GM12878 (cell line): ENCODE measurements at regions not wholly inside any gene's neighbourhood (a gene's known extent, or its start where the extent isn't known, plus 50 kb on each side); places are given as distances from the start of the nearest gene placed in this dataset.

Experiments used
- NFYA ChIP-seq: IDR thresholded peaks from 2 replicates; pipeline ENCODE4 v1.6.1; 2011; ENCODE audit warnings: low read depth, mild to moderate bottlenecking, low read length, improper control_type of control experiment, borderline replicate concordance
- NRF1 ChIP-seq: conservative IDR thresholded peaks from 2 replicates; pipeline ENCODE4 v1.6.1; 2011; ENCODE audit warnings: mild to moderate bottlenecking, low read depth, low read length, improper control_type of control experiment
- POLR2AphosphoS5 ChIP-seq: IDR thresholded peaks from 2 replicates; pipeline ENCODE4 v1.6.1; 2011; ENCODE audit warnings: mild to moderate bottlenecking, low read length, inconsistent platforms
- RAD21 ChIP-seq: IDR thresholded peaks from 2 replicates; pipeline ENCODE4 v1.6.1; 2011; ENCODE audit warnings: mild to moderate bottlenecking, low read depth, low read length, moderate library complexity; ENCODE audit not compliant: insufficient read depth
- SMC3 ChIP-seq: IDR thresholded peaks from 2 replicates; pipeline ENCODE4 v1.6.1; 2011; ENCODE audit warnings: low read length, improper control_type of control experiment, borderline replicate concordance
- ZNF274 ChIP-seq: IDR thresholded peaks from one replicate; pipeline ENCODE4 v1.8.0; 2011; ENCODE audit not compliant: insufficient read length, insufficient read depth
- TF ChIP-seq, protein P1 (sequence below), 3 experiments: IDR thresholded peaks in 2 of 3; conservative IDR thresholded peaks in 1 of 3; 2 replicates each; pipeline ENCODE4 v1.5.1; 2011; ENCODE audit warnings: low read depth in 3 of 3, low read length in 3 of 3, mild to moderate bottlenecking in 3 of 3, control low read depth in 2 of 3, moderate library complexity in 2 of 3, inconsistent platforms in 1 of 3, mixed read lengths in 1 of 3; ENCODE audit not compliant: control insufficient read depth in 2 of 3, insufficient read depth in 1 of 3; ENCODE audit errors: extremely low read depth in 1 of 3

DNA sequence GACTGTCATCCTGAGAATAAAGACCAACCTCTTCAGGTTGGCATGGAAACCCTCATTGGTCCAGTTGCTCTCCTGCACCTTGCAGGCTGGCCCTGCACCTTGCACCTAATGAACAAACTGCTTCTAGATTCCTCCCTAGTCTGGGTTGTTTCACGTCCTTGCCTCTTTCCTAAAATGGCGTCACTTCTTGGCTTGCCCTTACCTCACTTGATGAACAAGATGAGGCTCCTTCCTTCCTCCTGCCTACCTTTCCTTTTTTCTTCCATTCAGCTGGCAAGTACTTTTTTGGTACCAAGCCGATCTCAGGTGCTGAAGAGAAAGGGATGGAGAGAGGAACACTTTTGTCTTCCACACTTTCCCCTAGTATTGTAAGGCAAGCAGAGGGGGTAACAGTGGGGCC, 74.5 kb downstream of the MYCN start:
- TF ChIP-seq, protein P1, sequence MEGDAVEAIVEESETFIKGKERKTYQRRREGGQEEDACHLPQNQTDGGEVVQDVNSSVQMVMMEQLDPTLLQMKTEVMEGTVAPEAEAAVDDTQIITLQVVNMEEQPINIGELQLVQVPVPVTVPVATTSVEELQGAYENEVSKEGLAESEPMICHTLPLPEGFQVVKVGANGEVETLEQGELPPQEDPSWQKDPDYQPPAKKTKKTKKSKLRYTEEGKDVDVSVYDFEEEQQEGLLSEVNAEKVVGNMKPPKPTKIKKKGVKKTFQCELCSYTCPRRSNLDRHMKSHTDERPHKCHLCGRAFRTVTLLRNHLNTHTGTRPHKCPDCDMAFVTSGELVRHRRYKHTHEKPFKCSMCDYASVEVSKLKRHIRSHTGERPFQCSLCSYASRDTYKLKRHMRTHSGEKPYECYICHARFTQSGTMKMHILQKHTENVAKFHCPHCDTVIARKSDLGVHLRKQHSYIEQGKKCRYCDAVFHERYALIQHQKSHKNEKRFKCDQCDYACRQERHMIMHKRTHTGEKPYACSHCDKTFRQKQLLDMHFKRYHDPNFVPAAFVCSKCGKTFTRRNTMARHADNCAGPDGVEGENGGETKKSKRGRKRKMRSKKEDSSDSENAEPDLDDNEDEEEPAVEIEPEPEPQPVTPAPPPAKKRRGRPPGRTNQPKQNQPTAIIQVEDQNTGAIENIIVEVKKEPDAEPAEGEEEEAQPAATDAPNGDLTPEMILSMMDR (IDR thresholded peaks at IDR 0.05 in 2 of 3, conservative IDR thresholded peaks at IDR 0.05 in 1 of 3; ENCODE audit: control insufficient read depth in 2 of 3, extremely low read depth in 1 of 3, insufficient read depth in 1 of 3, low read depth in 3 of 3, low read length in 3 of 3): no peak
- TF ChIP-seq POLR2AphosphoS5 (no peak), NFYA (no peak), SMC3 (no peak), ZNF274 (no peak), RAD21 (no peak), NRF1 (no peak)
